ENCODE measurements at regions not wholly inside any gene's neighbourhood (a gene's known extent, or its start where the extent isn't known, plus 50 kb on each side); places are given as distances from the start of the nearest gene placed in this dataset.
A peak's percentile ranks its signal among the peaks of the same experiment; 100 is the strongest.

- no peak overlapping the region for H3K4me3 Mint-ChIP-seq
- H3K36me3 Mint-ChIP-seq (ENCODE audit: low read depth) = peaks cover 12% of the 10 kb centered on the region
- H3K27ac Mint-ChIP-seq = no peak overlapping the region
- TF ChIP-seq CTCF (IDR thresholded peaks at IDR 0.05; ENCODE audit: unreplicated experiment in 3 of 3) = no peak
- peaks cover 14% of the 10 kb centered on the region for H3K4me1 Mint-ChIP-seq
- H3K9me3 Mint-ChIP-seq = peaks cover 32% of the 10 kb centered on the region
- peaks cover 3% of the 10 kb centered on the region for H3K27me3 Mint-ChIP-seq (ENCODE audit: low read depth)
Observed at GRCh38 chr9:82524407-82524806, 535.8 kb downstream of the SPATA31D1 start.

- H3K36me3 Mint-ChIP-seq (ENCODE audit: low read depth) = peaks cover 12% of the 10 kb centered on the region
- H3K4me3 Mint-ChIP-seq = no peak overlapping the region
- TF ChIP-seq CTCF (IDR thresholded peaks at IDR 0.05; ENCODE audit: unreplicated experiment in 3 of 3) = no peak
- peaks cover 3% of the 10 kb centered on the region for H3K27me3 Mint-ChIP-seq (ENCODE audit: low read depth)
- H3K4me1 Mint-ChIP-seq = no peaks in the 10 kb centered on the region
- peaks cover 36% of the 10 kb centered on the region for H3K9me3 Mint-ChIP-seq
- no peak overlapping the region for H3K27ac Mint-ChIP-seq
Observed at GRCh38 chr9:82526577-82526976, 536.4 kb downstream of the RASEF start.

- TF ChIP-seq CTCF (IDR thresholded peaks at IDR 0.05; ENCODE audit: unreplicated experiment in 3 of 3) = no peak
Observed at GRCh38 chr9:82531795-82532194, 531.1 kb downstream of the RASEF start.

GRCh38 chr9:82532504-82533180, 530.3 kb downstream of the RASEF start:
- peaks cover 14% of the 10 kb centered on the region for H3K9me3 Mint-ChIP-seq
- H3K36me3 Mint-ChIP-seq (ENCODE audit: low read depth) = peaks cover 4% of the 10 kb centered on the region
- H3K4me1 Mint-ChIP-seq = peaks cover 23% of the 10 kb centered on the region
- peak; percentile 44 to 57 (median 47) for TF ChIP-seq CTCF (IDR thresholded peaks at IDR 0.05; ENCODE audit: unreplicated experiment in 3 of 3)
- H3K4me3 Mint-ChIP-seq = no peak overlapping the region
- no peaks in the 10 kb centered on the region for H3K27me3 Mint-ChIP-seq (ENCODE audit: low read depth)
- H3K27ac Mint-ChIP-seq = peak overlapping the region; percentile 26 to 55 (median 43)

More at GRCh38 chr9:82531795-82532194, 531.1 kb downstream of the RASEF start:
- Mint-ChIP-seq H3K36me3 (ENCODE audit: low read depth) (peaks cover 7% of the 10 kb centered on the region), H3K27me3 (ENCODE audit: low read depth) (peaks cover 2% of the 10 kb centered on the region), H3K4me3 (no peak overlapping the region), H3K27ac (peak overlapping the region; percentile 8 to 55 (median 9)), H3K4me1 (peaks cover 20% of the 10 kb centered on the region), H3K9me3 (peaks cover 22% of the 10 kb centered on the region)

GRCh38 chr9:82535432-82535998, 527.4 kb downstream of the RASEF start:
- no peak for TF ChIP-seq CTCF (IDR thresholded peaks at IDR 0.05; ENCODE audit: unreplicated experiment in 3 of 3)
- H3K9me3 Mint-ChIP-seq = peaks cover 5% of the 10 kb centered on the region

GRCh38 chr9:82538634-82539033, 524.3 kb downstream of the RASEF start:
- Mint-ChIP-seq H3K27ac (peak overlapping the region in 2 of 3 experiments; percentile 28 to 47), H3K36me3 (ENCODE audit: low read depth) (no peaks in the 10 kb centered on the region), H3K9me3 (no peaks in the 10 kb centered on the region), H3K4me3 (no peak overlapping the region), H3K4me1 (peaks cover 42% of the 10 kb centered on the region), H3K27me3 (ENCODE audit: low read depth) (no peaks in the 10 kb centered on the region)
- no peak for TF ChIP-seq CTCF (IDR thresholded peaks at IDR 0.05; ENCODE audit: unreplicated experiment in 3 of 3)

More at GRCh38 chr9:82535432-82535998, 527.4 kb downstream of the RASEF start:
- H3K27ac Mint-ChIP-seq = no peak overlapping the region
- H3K4me3 Mint-ChIP-seq = no peak overlapping the region
- H3K4me1 Mint-ChIP-seq = peaks cover 51% of the 10 kb centered on the region
- H3K27me3 Mint-ChIP-seq (ENCODE audit: low read depth) = no peaks in the 10 kb centered on the region
- no peaks in the 10 kb centered on the region for H3K36me3 Mint-ChIP-seq (ENCODE audit: low read depth)

Data from nephron (organoid).